Small intestine (tissue), 7 donors: ENCODE measurements at regions not wholly inside any gene's neighbourhood (a gene's known extent, or its start where the extent isn't known, plus 50 kb on each side); places are given as distances from the start of the nearest gene placed in this dataset.

Experiments used
- DNase-seq, 2 donors: peaks; one replicate each; pipeline versions ENCODE4 v3.0.0 to v3.0.0-alpha.2; 2013
- FAIRE-seq: peaks from 2 replicates; lab custom pipeline; 2012; peaks lifted over from hg19 to GRCh38; lab: Jason Lieb, UNC
- H3K27ac ChIP-seq, 3 donors: one replicate each; pipeline ENCODE4 v1.5.1; 2013; ENCODE audit warnings: low read length in 2 of 3, mild to moderate bottlenecking in 2 of 3, control low read depth in 1 of 3, inconsistent platforms in 1 of 3, low read depth in 1 of 3, moderate library complexity in 1 of 3
- H3K27me3 ChIP-seq, 3 donors: one replicate each; pipeline ENCODE4 v1.6.1; 2013; ENCODE audit warnings: low read length in 3 of 3, inconsistent platforms in 1 of 3; ENCODE audit not compliant: control insufficient read depth in 3 of 3, insufficient read depth in 3 of 3
- H3K36me3 ChIP-seq, 3 donors: one replicate each; pipeline ENCODE4 v1.6.1; 2013; ENCODE audit warnings: low read length in 3 of 3, inconsistent platforms in 1 of 3, low read depth in 1 of 3, mild to moderate bottlenecking in 1 of 3, moderate library complexity in 1 of 3; ENCODE audit not compliant: control insufficient read depth in 3 of 3, insufficient read depth in 2 of 3
- H3K4me1 ChIP-seq, 3 donors: one replicate each; pipeline ENCODE4 v1.6.1; 2013; ENCODE audit warnings: low read length in 2 of 3, inconsistent platforms in 1 of 3, low read depth in 1 of 3, mild to moderate bottlenecking in 1 of 3, moderate library complexity in 1 of 3; ENCODE audit not compliant: control insufficient read depth in 3 of 3, insufficient read depth in 2 of 3
- H3K4me3 ChIP-seq, 3 donors: one replicate each; pipeline ENCODE4 v1.5.1; 2013; ENCODE audit warnings: low read length in 3 of 3, control low read depth in 1 of 3, inconsistent platforms in 1 of 3, low read depth in 1 of 3, mild to moderate bottlenecking in 1 of 3, moderate library complexity in 1 of 3
- H3K9me3 ChIP-seq, 2 donors: one replicate each; pipeline ENCODE4 v1.6.1; 2013; ENCODE audit warnings: low read depth in 1 of 2, low read length in 1 of 2; ENCODE audit not compliant: control insufficient read depth in 2 of 2, insufficient read depth in 1 of 2
- WGBS, 3 donors: extraction: QIAGEN DNeasy Blood & Tissue Kit; methylation state at CpG; one replicate each; pipeline ENCODE4 v1.1.7; 2013; 5-methylcytosine and 5-hydroxymethylcytosine counted together
- donor health status: healthy with polysubstance abuse.
- donor health status: control.
- donor health status: control.
- donor health status: Bipolar disorder and iron deficiency.
- donor health status: healthy.

GRCh38 chr17:77381185-77381700, 240.5 kb downstream of the SEC14L1 start:
- FAIRE-seq (no peak), DNase-seq (no peak)
- peaks cover 7 to 71% (median 7%) of the 10 kb centered on the region in 3 donors for H3K4me1 ChIP-seq
- 38 to 65% (median 64%) methylated on average over 4 of the region's 4 CpGs for WGBS, 3 donors
- H3K27ac ChIP-seq: peak overlapping the region in 1 of 3 donors; percentile 8
- no peaks in the 10 kb centered on the region for H3K9me3 ChIP-seq
- H3K27me3 ChIP-seq: no peaks in the 10 kb centered on the region
- no peak overlapping the region for H3K4me3 ChIP-seq
- H3K36me3 ChIP-seq: peaks cover 0 to 65% (median 0%) of the 10 kb centered on the region in 3 donors

- FAIRE-seq (no peak), DNase-seq (no peak)
- no peak overlapping the region for H3K4me3 ChIP-seq
- peak overlapping the region in 1 of 3 donors; percentile 8 for H3K27ac ChIP-seq
- peaks cover 0 to 65% (median 0%) of the 10 kb centered on the region in 3 donors for H3K36me3 ChIP-seq
- peaks cover 7 to 71% (median 7%) of the 10 kb centered on the region in 3 donors for H3K4me1 ChIP-seq
- 84 to 92% (median 91%) methylated on average over 8 of the region's 8 CpGs for WGBS, 3 donors
- H3K27me3 ChIP-seq: no peaks in the 10 kb centered on the region
- no peaks in the 10 kb centered on the region for H3K9me3 ChIP-seq
These were observed 241.0 kb downstream of the SEC14L1 start for GRCh38 chr17:77381731-77382130.

- WGBS, 3 donors: 51 to 63% (median 62%) methylated on average over 10 to 13 of the region's 13 CpGs
- Histone ChIP-seq H3K27me3 (no peaks in the 10 kb centered on the region), H3K27ac (peak overlapping the region in 2 of 3 donors; percentile 59 to 66), H3K4me1 (peaks cover 4 to 71% (median 7%) of the 10 kb centered on the region in 3 donors), H3K9me3 (no peaks in the 10 kb centered on the region), H3K4me3 (no peak overlapping the region), H3K36me3 (peaks cover 0 to 66% (median 0%) of the 10 kb centered on the region in 3 donors)
- no peak for FAIRE-seq
- peak in 1 of 2 donors; percentile 58 for DNase-seq
These were observed 241.7 kb downstream of the SEC14L1 start for GRCh38 chr17:77382356-77382911.

GRCh38 chr17:77382966-77383612, 242.3 kb downstream of the SEC14L1 start:
- no peak for FAIRE-seq

GRCh38 chr17:77383613-77384608, 243.1 kb downstream of the SEC14L1 start:
- H3K27me3 ChIP-seq: no peaks in the 10 kb centered on the region
- peaks cover 0 to 61% (median 0%) of the 10 kb centered on the region in 3 donors for H3K36me3 ChIP-seq
- no peak for DNase-seq
- 75 to 84% (median 78%) methylated on average over 27 to 29 of the region's 29 CpGs for WGBS, 3 donors
- H3K27ac ChIP-seq: peak overlapping the region in 2 of 3 donors; percentile 34 to 59
- no peaks in the 10 kb centered on the region for H3K9me3 ChIP-seq
- no peak overlapping the region for H3K4me3 ChIP-seq
- no peak for FAIRE-seq
- peaks cover 8 to 82% (median 8%) of the 10 kb centered on the region in 3 donors for H3K4me1 ChIP-seq

More at GRCh38 chr17:77382966-77383612, 242.3 kb downstream of the SEC14L1 start:
- Histone ChIP-seq H3K36me3 (peaks cover 0 to 62% (median 0%) of the 10 kb centered on the region in 3 donors), H3K27ac (peak overlapping the region in 2 of 3 donors; percentile 59 to 66), H3K4me1 (peaks cover 4 to 74% (median 7%) of the 10 kb centered on the region in 3 donors), H3K9me3 (no peaks in the 10 kb centered on the region), H3K27me3 (no peaks in the 10 kb centered on the region), H3K4me3 (no peak overlapping the region)
- WGBS, 3 donors: 70 to 87% (median 84%) methylated on average over 8 of the region's 8 CpGs
- DNase-seq: no peak

- Histone ChIP-seq H3K27me3 (no peaks in the 10 kb centered on the region), H3K36me3 (peaks cover 0 to 61% (median 0%) of the 10 kb centered on the region in 3 donors), H3K27ac (peak overlapping the region in 2 of 3 donors; percentile 26 to 68), H3K4me3 (no peak overlapping the region), H3K9me3 (no peaks in the 10 kb centered on the region), H3K4me1 (peaks cover 8 to 80% (median 12%) of the 10 kb centered on the region in 3 donors)
- no peak for DNase-seq
- no peak for FAIRE-seq
- 47 to 68% (median 61%) methylated on average over 16 of the region's 16 CpGs for WGBS, 3 donors
These were observed 245.2 kb downstream of the SEC14L1 start for GRCh38 chr17:77385750-77386501.

- DNase-seq (no peak), FAIRE-seq (no peak)
- 68 to 84% (median 76%) methylated on average over 8 of the region's 8 CpGs for WGBS, 3 donors
- Histone ChIP-seq H3K4me3 (no peak overlapping the region), H3K9me3 (no peaks in the 10 kb centered on the region), H3K4me1 (peaks cover 13 to 77% (median 15%) of the 10 kb centered on the region in 3 donors), H3K36me3 (peaks cover 0 to 59% (median 0%) of the 10 kb centered on the region in 3 donors), H3K27ac (peak overlapping the region in 1 of 3 donors; percentile 68), H3K27me3 (no peaks in the 10 kb centered on the region)
These were observed 245.9 kb downstream of the SEC14L1 start for GRCh38 chr17:77386502-77387192.
